Left ventricle myocardium inferior (tissue), 1 donor: ENCODE measurements at regions not wholly inside any gene's neighbourhood (a gene's known extent, or its start where the extent isn't known, plus 50 kb on each side); places are given as distances from the start of the nearest gene placed in this dataset.

Source experiments
- DNase-seq: peaks from one replicate; pipeline ENCODE4 v3.0.0-alpha.2; 2020
- H3K27ac ChIP-seq: fragments of 200-600 bp; replicated peaks from 2 replicates; pipeline ENCODE4 v1.8.0; 2021
- H3K27me3 ChIP-seq: fragments of 200-600 bp; 2 replicates; pipeline ENCODE4 v1.8.0; 2021; ENCODE audit warnings: low read depth
- H3K36me3 ChIP-seq: fragments of 200-600 bp; 2 replicates; pipeline ENCODE4 v1.8.0; 2021
- H3K4me1 ChIP-seq: fragments of 200-600 bp; 2 replicates; pipeline ENCODE4 v1.8.0; 2021
- H3K4me3 ChIP-seq: fragments of 200-600 bp; 2 replicates; pipeline ENCODE4 v1.8.0; 2021; ENCODE audit warnings: mild to moderate bottlenecking, moderate library complexity
- H3K9me3 ChIP-seq: fragments of 200-600 bp; replicated peaks from 2 replicates; pipeline ENCODE4 v1.8.0; 2021
- CTCF ChIP-seq: fragments of 200-600 bp; IDR thresholded peaks from 2 replicates; pipeline ENCODE4 v1.8.0; 2021; ENCODE audit warnings: antibody characterized with exemption, mild to moderate bottlenecking, borderline replicate concordance
- intact Hi-C: fragments of 100-400 bp; cut with micrococcal nuclease; formaldehyde crosslinking; loops from one replicate; pipeline ENCODE4 v1.11.0; 2022
- donor health status: DM: no; HTN: yes; CAD: no; lungs with severe emphysema.

- no peak for DNase-seq
- H3K27me3 ChIP-seq: peaks cover 7% of the 10 kb centered on the region
- no peak for TF ChIP-seq CTCF
- H3K4me3 ChIP-seq: no peak overlapping the region
- no peaks in the 10 kb centered on the region for H3K4me1 ChIP-seq
- intact Hi-C loops: no loop called here
- H3K36me3 ChIP-seq: no peaks in the 10 kb centered on the region
- no peaks in the 10 kb centered on the region for H3K9me3 ChIP-seq
- no peak overlapping the region for H3K27ac ChIP-seq
Observed at GRCh38 chr6:137401088-137401487, 93.1 kb downstream of the OLIG3 start.

- no peaks in the 10 kb centered on the region for H3K4me1 ChIP-seq
- no peak for DNase-seq
- no peaks in the 10 kb centered on the region for H3K36me3 ChIP-seq
- no peaks in the 10 kb centered on the region for H3K9me3 ChIP-seq
- TF ChIP-seq CTCF: no peak
- intact Hi-C loops: no loop called here
- no peak overlapping the region for H3K4me3 ChIP-seq
- peaks cover 11% of the 10 kb centered on the region for H3K27me3 ChIP-seq
- H3K27ac ChIP-seq: no peak overlapping the region
Observed at GRCh38 chr6:137399881-137400443, 94.2 kb downstream of the OLIG3 start.

GRCh38 chr6:137395316-137395715 is 98.9 kb downstream of the OLIG3 start:
- no peaks in the 10 kb centered on the region for H3K36me3 ChIP-seq
- no peaks in the 10 kb centered on the region for H3K4me1 ChIP-seq
- no peak for TF ChIP-seq CTCF
- H3K27ac ChIP-seq: no peak overlapping the region
- H3K27me3 ChIP-seq: peaks cover 23% of the 10 kb centered on the region
- no peaks in the 10 kb centered on the region for H3K9me3 ChIP-seq
- no peak for DNase-seq
- H3K4me3 ChIP-seq: no peak overlapping the region
- intact Hi-C loops: no loop called here

GRCh38 chr6:137391061-137391814 is 103.0 kb downstream of the OLIG3 start:
- Histone ChIP-seq H3K27ac (no peak overlapping the region), H3K9me3 (no peaks in the 10 kb centered on the region), H3K4me1 (no peaks in the 10 kb centered on the region), H3K27me3 (peaks cover 16% of the 10 kb centered on the region), H3K36me3 (no peaks in the 10 kb centered on the region), H3K4me3 (no peak overlapping the region)
- no peak for DNase-seq
- intact Hi-C loops: no loop called here
- TF ChIP-seq CTCF: no peak

- Histone ChIP-seq H3K4me3 (no peak overlapping the region), H3K4me1 (no peaks in the 10 kb centered on the region), H3K27me3 (peaks cover 12% of the 10 kb centered on the region), H3K36me3 (no peaks in the 10 kb centered on the region), H3K27ac (no peak overlapping the region), H3K9me3 (no peaks in the 10 kb centered on the region)
- intact Hi-C loops: no loop called here
- TF ChIP-seq CTCF: no peak
- DNase-seq: no peak
Observed at GRCh38 chr6:137390334-137390733, 103.9 kb downstream of the OLIG3 start.
